Loucy (cell line): ENCODE measurements at regions not wholly inside any gene's neighbourhood (a gene's known extent, or its start where the extent isn't known, plus 50 kb on each side); places are given as distances from the start of the nearest gene placed in this dataset.

Experiments used
- H2AFZ ChIP-seq: fragments of 200-600 bp; sonication (generic); 2 replicates; pipeline ENCODE4 v1.6.0; 2016; ENCODE audit warnings: antibody characterized with exemption, mild to moderate bottlenecking, low read length, moderate library complexity
- H3F3A ChIP-seq: fragments of 200-600 bp; 2 replicates; pipeline ENCODE4 v1.6.0; 2016; ENCODE audit warnings: antibody characterized with exemption, low read depth, mild to moderate bottlenecking
- H3K27me3 ChIP-seq: fragments of 200-600 bp; sonication (generic); 2 replicates; pipeline ENCODE4 v1.6.1; 2014; ENCODE audit warnings: low read length, mild to moderate bottlenecking; ENCODE audit not compliant: insufficient read depth, poor library complexity, severe bottlenecking
- H3K36me3 ChIP-seq: fragments of 200-600 bp; sonication (generic); 2 replicates; pipeline ENCODE4 v1.6.1; 2016; ENCODE audit warnings: low read length; ENCODE audit not compliant: insufficient read depth
- H3K4me1 ChIP-seq: fragments of 200-600 bp; sonication (generic); 2 replicates; pipeline ENCODE4 v1.5.1; 2014; ENCODE audit warnings: low read length, mild to moderate bottlenecking; ENCODE audit not compliant: insufficient read depth, poor library complexity, severe bottlenecking
- H3K4me2 ChIP-seq: fragments of 200-600 bp; sonication (generic); 2 replicates; pipeline ENCODE4 v1.6.0; 2014; ENCODE audit warnings: antibody characterized with exemption, low read length, low read depth, mild to moderate bottlenecking; ENCODE audit not compliant: poor library complexity, severe bottlenecking
- H3K4me3 ChIP-seq: fragments of 200-600 bp; sonication (generic); 2 replicates; pipeline ENCODE4 v1.5.1; 2014; ENCODE audit warnings: low read length, mild to moderate bottlenecking, mixed read lengths; ENCODE audit not compliant: poor library complexity, severe bottlenecking
- H3K79me2 ChIP-seq: fragments of 200-600 bp; sonication (generic); 2 replicates; pipeline ENCODE4 v1.6.1; 2014; ENCODE audit warnings: low read length; ENCODE audit not compliant: insufficient read depth
- H3K9ac ChIP-seq: fragments of 200-600 bp; sonication (generic); 2 replicates; pipeline ENCODE4 v1.6.0; 2014; ENCODE audit warnings: mild to moderate bottlenecking, low read depth, low read length, moderate library complexity; ENCODE audit not compliant: poor library complexity, severe bottlenecking
- H3K9me2 ChIP-seq: fragments of 200-600 bp; sonication (generic); replicated peaks from 2 replicates; pipeline ENCODE4 v1.6.1; 2016; ENCODE audit warnings: low read depth, low read length, mixed read lengths
- H3K9me3 ChIP-seq: fragments of 200-600 bp; sonication (generic); 2 replicates; pipeline ENCODE4 v1.6.1; 2014; ENCODE audit warnings: mild to moderate bottlenecking, antibody characterized with exemption, low read length, low read depth; ENCODE audit not compliant: insufficient read depth
- H4K20me1 ChIP-seq: fragments of 200-600 bp; sonication (generic); 2 replicates; pipeline ENCODE4 v1.6.0; 2014; ENCODE audit warnings: antibody characterized with exemption, low read length, mild to moderate bottlenecking; ENCODE audit not compliant: insufficient read depth, poor library complexity, severe bottlenecking
- CTCF ChIP-seq: fragments of 200-600 bp; sonication (generic); conservative IDR thresholded peaks from 2 replicates; pipeline ENCODE4 v1.5.1; 2014; ENCODE audit warnings: mild to moderate bottlenecking, antibody characterized with exemption, low read length
- EZH2phosphoT487 ChIP-seq: fragments of 200-600 bp; IDR thresholded peaks from 2 replicates; pipeline ENCODE4 v1.6.1; 2018; ENCODE audit warnings: antibody characterized with exemption, mild to moderate bottlenecking, moderate library complexity, borderline replicate concordance

- H3K9me3 ChIP-seq = no peaks in the 10 kb centered on the region
Measured at GRCh38 chr6:19643287-19643686, 193.9 kb upstream of the ID4 start.

GRCh38 chr6:19643713-19644112 lies 193.5 kb upstream of the ID4 start:
- TF ChIP-seq CTCF (no peak), EZH2phosphoT487 (no peak)
- Histone ChIP-seq H3K9me2 (no peaks in the 10 kb centered on the region), H3K36me3 (no peaks in the 10 kb centered on the region), H3K9me3 (no peaks in the 10 kb centered on the region), H3K79me2 (no peaks in the 10 kb centered on the region), H3F3A (no peaks in the 10 kb centered on the region), H3K4me3 (no peak overlapping the region), H3K9ac (no peak overlapping the region), H3K27me3 (no peaks in the 10 kb centered on the region), H4K20me1 (no peaks in the 10 kb centered on the region), H3K4me1 (no peaks in the 10 kb centered on the region), H3K4me2 (no peak overlapping the region), H2AFZ (no peak overlapping the region)

More at GRCh38 chr6:19643287-19643686, 193.9 kb upstream of the ID4 start:
- Histone ChIP-seq H3K4me1 (no peaks in the 10 kb centered on the region), H2AFZ (no peak overlapping the region), H3K4me3 (no peak overlapping the region), H3K27me3 (no peaks in the 10 kb centered on the region), H3K36me3 (no peaks in the 10 kb centered on the region), H3K9ac (no peak overlapping the region), H3K79me2 (no peaks in the 10 kb centered on the region), H3K9me2 (no peaks in the 10 kb centered on the region), H3K4me2 (no peak overlapping the region), H4K20me1 (no peaks in the 10 kb centered on the region), H3F3A (no peaks in the 10 kb centered on the region)
- TF ChIP-seq EZH2phosphoT487 (no peak), CTCF (no peak)

- Histone ChIP-seq H3F3A (no peaks in the 10 kb centered on the region), H3K36me3 (no peaks in the 10 kb centered on the region), H4K20me1 (no peaks in the 10 kb centered on the region), H3K4me1 (no peaks in the 10 kb centered on the region), H3K27me3 (no peaks in the 10 kb centered on the region), H3K9me3 (no peaks in the 10 kb centered on the region), H3K4me2 (no peak overlapping the region), H3K79me2 (no peaks in the 10 kb centered on the region), H3K4me3 (no peak overlapping the region), H2AFZ (no peak overlapping the region), H3K9me2 (no peaks in the 10 kb centered on the region), H3K9ac (no peak overlapping the region)
- TF ChIP-seq CTCF (no peak), EZH2phosphoT487 (no peak)
Measured at GRCh38 chr6:19655744-19656143, 181.4 kb upstream of the ID4 start.
